ENCODE measurements at regions not wholly inside any gene's neighbourhood (a gene's known extent, or its start where the extent isn't known, plus 50 kb on each side); places are given as distances from the start of the nearest gene placed in this dataset.

GRCh38 chr4:3869661-3870566, 103.7 kb downstream of the ADRA2C start:
- H3K4me1 Mint-ChIP-seq (ENCODE audit: low read depth, unreplicated experiment): no peaks in the 10 kb centered on the region
- Histone ChIP-seq H4K20me1 (ENCODE audit: insufficient read depth, low read length) (no peaks in the 10 kb centered on the region), H3K9ac (ENCODE audit: low read length) (no peak overlapping the region), H3K27ac (ENCODE audit: low read depth, low read length) (no peak overlapping the region), H3K9me3 (ENCODE audit: insufficient read depth, low read depth, low read length) (no peaks in the 10 kb centered on the region), H3K4me2 (ENCODE audit: low read length) (no peak overlapping the region), H3K27me3 (ENCODE audit: insufficient read depth, low read length) (peaks cover 22% of the 10 kb centered on the region), H3K4me3 (ENCODE audit: insufficient read depth, low read depth, low read length) (no peak overlapping the region), H3K4me1 (ENCODE audit: insufficient read depth, low read length) (no peaks in the 10 kb centered on the region), H2AFZ (ENCODE audit: low read depth, low read length) (no peak overlapping the region), H3K36me3 (ENCODE audit: insufficient read depth, low read length) (no peaks in the 10 kb centered on the region), H3K79me2 (ENCODE audit: insufficient read depth, low read length) (no peaks in the 10 kb centered on the region)
- peaks cover 2% of the 10 kb centered on the region for H3K36me3 Mint-ChIP-seq (ENCODE audit: low read depth, unreplicated experiment)
- TF ChIP-seq EZH2 (IDR thresholded peaks at IDR 0.05; ENCODE audit: insufficient read depth, low read length) (no peak), CTCF (IDR thresholded peaks at IDR 0.05; ENCODE audit: insufficient read depth, low read depth, low read length) (no peak)
- no peak for DNase-seq (ENCODE audit: low read depth)
- H3K27me3 Mint-ChIP-seq (ENCODE audit: low read depth, unreplicated experiment): peaks cover 64% of the 10 kb centered on the region
- H3K4me3 Mint-ChIP-seq (ENCODE audit: unreplicated experiment): no peak overlapping the region
- H3K9me3 Mint-ChIP-seq (ENCODE audit: unreplicated experiment): peaks cover 7% of the 10 kb centered on the region
- no peak for FAIRE-seq
- no peak overlapping the region for H3K27ac Mint-ChIP-seq (ENCODE audit: unreplicated experiment)

GRCh38 chr4:3870567-3870962, 104.4 kb downstream of the ADRA2C start:
- H3K36me3 Mint-ChIP-seq (ENCODE audit: low read depth, unreplicated experiment): peaks cover 2% of the 10 kb centered on the region
- no peaks in the 10 kb centered on the region for H3K79me2 ChIP-seq (ENCODE audit: insufficient read depth, low read length)
- no peaks in the 10 kb centered on the region for H3K36me3 ChIP-seq (ENCODE audit: insufficient read depth, low read length)
- H3K9me3 Mint-ChIP-seq (ENCODE audit: unreplicated experiment): peaks cover 7% of the 10 kb centered on the region
- FAIRE-seq: no peak
- TF ChIP-seq EZH2 (IDR thresholded peaks at IDR 0.05; ENCODE audit: insufficient read depth, low read length) (no peak), CTCF (IDR thresholded peaks at IDR 0.05; ENCODE audit: insufficient read depth, low read depth, low read length) (no peak)
- H3K27me3 ChIP-seq (ENCODE audit: insufficient read depth, low read length): peaks cover 22% of the 10 kb centered on the region
- peaks cover 69% of the 10 kb centered on the region for H3K27me3 Mint-ChIP-seq (ENCODE audit: low read depth, unreplicated experiment)
- no peaks in the 10 kb centered on the region for H3K4me1 Mint-ChIP-seq (ENCODE audit: low read depth, unreplicated experiment)
- no peaks in the 10 kb centered on the region for H4K20me1 ChIP-seq (ENCODE audit: insufficient read depth, low read length)
- no peaks in the 10 kb centered on the region for H3K9me3 ChIP-seq (ENCODE audit: insufficient read depth, low read depth, low read length)
- DNase-seq (ENCODE audit: low read depth): no peak
- no peaks in the 10 kb centered on the region for H3K4me1 ChIP-seq (ENCODE audit: insufficient read depth, low read length)
- no peak overlapping the region for H3K4me3 Mint-ChIP-seq (ENCODE audit: unreplicated experiment)
- no peak overlapping the region for H3K9ac ChIP-seq (ENCODE audit: low read length)
- no peak overlapping the region for H3K27ac ChIP-seq (ENCODE audit: low read depth, low read length)
- H2AFZ ChIP-seq (ENCODE audit: low read depth, low read length): no peak overlapping the region
- no peak overlapping the region for H3K4me2 ChIP-seq (ENCODE audit: low read length)
- no peak overlapping the region for H3K27ac Mint-ChIP-seq (ENCODE audit: unreplicated experiment)
- no peak overlapping the region for H3K4me3 ChIP-seq (ENCODE audit: insufficient read depth, low read depth, low read length)
